A549 (cell line): ENCODE measurements at regions not wholly inside any gene's neighbourhood (a gene's known extent, or its start where the extent isn't known, plus 50 kb on each side); places are given as distances from the start of the nearest gene placed in this dataset.

Experiments
- CTCF ChIP-seq: fragments of >200 bp; sonication (Bioruptor Twin); formaldehyde crosslinking; IDR thresholded peaks from 3 replicates; pipeline ENCODE4 v1.5.1; 2016
- E2F6 ChIP-seq: IDR thresholded peaks from 2 replicates; pipeline ENCODE4 v1.6.1; 2012; ENCODE audit warnings: low read depth, borderline replicate concordance
- ELK1 ChIP-seq: fragments of 150-350 bp; IDR thresholded peaks from 2 replicates; pipeline ENCODE4 v1.6.1; 2014; ENCODE audit warnings: low read depth, mild to moderate bottlenecking, low read length
- EP300 ChIP-seq, 2 experiments: fragments of >200 bp; sonication (Bioruptor Twin); formaldehyde crosslinking; IDR thresholded peaks; 2 replicates in 1 of 2; 3 replicates in 1 of 2; pipeline ENCODE4 v1.6.1; 2016 to 2017
- FOSL2 ChIP-seq, 2 experiments: fragments of 450-650 bp in 1 of 2; fragments of >200 bp in 1 of 2; sonication (Bioruptor Twin) in 1 of 2; formaldehyde crosslinking; IDR thresholded peaks; 2 replicates each; pipeline versions ENCODE4 v1.5.0 to v1.6.1; 2016 to 2020; ENCODE audit warnings: mild to moderate bottlenecking in 1 of 2, moderate library complexity in 1 of 2
- HOXA7 ChIP-seq: fragments of 250-450 bp; sonication (Bioruptor Pico); IDR thresholded peaks from 2 replicates; pipeline ENCODE4 v1.5.0; 2020; ENCODE audit warnings: mild to moderate bottlenecking, moderate library complexity
- JUN ChIP-seq, 2 experiments: fragments of >200 bp; sonication (Bioruptor Twin); formaldehyde crosslinking; IDR thresholded peaks; 2 replicates in 1 of 2; 3 replicates in 1 of 2; pipeline ENCODE4 v1.6.1; 2016 to 2017
- MAX ChIP-seq: IDR thresholded peaks from 2 replicates; pipeline ENCODE4 v1.6.1; 2012
- MAZ ChIP-seq: fragments of 150-350 bp; IDR thresholded peaks from 2 replicates; pipeline ENCODE4 v1.6.1; 2014; ENCODE audit warnings: antibody characterized with exemption, low read depth, low read length, borderline replicate concordance
- POLR2A ChIP-seq: IDR thresholded peaks from 2 replicates; pipeline ENCODE4 v1.6.1; 2012; ENCODE audit warnings: mild to moderate bottlenecking, low read length
- REST ChIP-seq: fragments of 200-600 bp; sonication (generic); IDR thresholded peaks from 2 replicates; pipeline ENCODE4 v1.6.1; 2016; ENCODE audit warnings: antibody characterized with exemption, mild to moderate bottlenecking, moderate library complexity
- TP53 ChIP-seq: fragments of 250-450 bp; sonication (Bioruptor Pico); IDR thresholded peaks from 2 replicates; pipeline ENCODE4 v1.5.0; 2021; ENCODE audit warnings: mild to moderate bottlenecking, moderate library complexity

GRCh38 chr22:48263791-48264351, 1501.4 kb downstream of the TBC1D22A start:
- TF ChIP-seq E2F6 (no peak), POLR2A (no peak), ELK1 (no peak), CTCF (no peak), MAZ (no peak), MAX (no peak), FOSL2 (IDR thresholded peaks at IDR 0.05) (no peak), FOSL2 (CRISPR knock-in tag; IDR thresholded peaks at IDR 0.05) (no peak), REST (no peak), HOXA7 (CRISPR knock-in tag) (no peak), EP300 (IDR thresholded peaks at IDR 0.05) (no peak), JUN (IDR thresholded peaks at IDR 0.05) (no peak), TP53 (CRISPR knock-in tag) (no peak)
